CD14-positive monocyte (primary cell): ENCODE measurements at regions not wholly inside any gene's neighbourhood (a gene's known extent, or its start where the extent isn't known, plus 50 kb on each side); places are given as distances from the start of the nearest gene placed in this dataset.

ENCODE experiments used
- DNase-seq, 3 donors: peaks; one replicate each; pipeline ENCODE4 v3.0.0-alpha.2; 2011 to 2022
- H2AFZ ChIP-seq: 2 replicates; pipeline ENCODE4 v1.6.0; 2012; ENCODE audit warnings: mild to moderate bottlenecking, low read depth, low read length, inconsistent platforms; ENCODE audit not compliant: insufficient read depth, poor library complexity, severe bottlenecking
- H3K27ac ChIP-seq, 2 donors: 1 replicate in 1 of 2; 2 replicates in 1 of 2; pipeline ENCODE4 v1.5.1; 2012 to 2013; ENCODE audit warnings: low read length in 2 of 2, control low read depth in 1 of 2, inconsistent platforms in 1 of 2, low read depth in 1 of 2, mild to moderate bottlenecking in 1 of 2
- H3K27me3 ChIP-seq, 2 donors: one replicate each; pipeline versions ENCODE4 v1.6.0 to v1.6.1; 2011 to 2013; ENCODE audit warnings: low read length in 2 of 2; ENCODE audit not compliant: control insufficient read depth in 2 of 2, insufficient read depth in 2 of 2
- H3K36me3 ChIP-seq, 2 donors: replicated peaks in 1 of 2; 1 replicate in 1 of 2; 2 replicates in 1 of 2; pipeline versions ENCODE4 v1.5.1 to v1.6.1; 2012 to 2013; ENCODE audit warnings: low read length in 2 of 2, control low read depth in 1 of 2, inconsistent platforms in 1 of 2, mild to moderate bottlenecking in 1 of 2; ENCODE audit not compliant: insufficient read depth in 2 of 2, control insufficient read depth in 1 of 2
- H3K4me1 ChIP-seq, 2 donors: 1 replicate in 1 of 2; 2 replicates in 1 of 2; pipeline versions ENCODE4 v1.5.1 to v1.6.1; 2012 to 2013; ENCODE audit warnings: low read length in 2 of 2, control low read depth in 1 of 2, inconsistent platforms in 1 of 2, mild to moderate bottlenecking in 1 of 2, moderate library complexity in 1 of 2; ENCODE audit not compliant: insufficient read depth in 2 of 2, control insufficient read depth in 1 of 2
- H3K4me2 ChIP-seq: replicated peaks from 2 replicates; pipeline ENCODE3; 2012; ENCODE audit warnings: low read length, moderate library complexity, mild to moderate bottlenecking; ENCODE audit not compliant: poor library complexity, severe bottlenecking; ENCODE audit errors: extremely low read depth
- H3K4me3 ChIP-seq, 3 experiments: fragments of 200-600 bp in 1 of 3; sonication (generic) in 1 of 3; replicated peaks in 1 of 3; 1 replicate in 2 of 3; 2 replicates in 1 of 3; pipeline ENCODE4 v1.5.1; 2011 to 2013; ENCODE audit warnings: low read length in 3 of 3, mild to moderate bottlenecking in 3 of 3, control low read depth in 2 of 3, low read depth in 2 of 3, inconsistent platforms in 1 of 3, moderate library complexity in 1 of 3
- H3K79me2 ChIP-seq: 2 replicates; pipeline ENCODE4 v1.6.0; 2012; ENCODE audit warnings: mild to moderate bottlenecking, control low read depth, inconsistent platforms, low read length, moderate library complexity; ENCODE audit not compliant: insufficient read depth
- H3K9ac ChIP-seq: 2 replicates; pipeline ENCODE4 v1.6.0; 2017; ENCODE audit warnings: low read length, mild to moderate bottlenecking; ENCODE audit not compliant: insufficient read depth, poor library complexity, severe bottlenecking
- H3K9me3 ChIP-seq, 2 donors: replicated peaks in 1 of 2; 1 replicate in 1 of 2; 2 replicates in 1 of 2; pipeline versions ENCODE4 v1.5.1 to v1.6.1; 2012 to 2013; ENCODE audit warnings: low read length in 2 of 2, control low read depth in 1 of 2; ENCODE audit not compliant: control insufficient read depth in 1 of 2, insufficient read depth in 1 of 2
- H4K20me1 ChIP-seq: 2 replicates; pipeline ENCODE4 v1.6.0; 2012; ENCODE audit warnings: mild to moderate bottlenecking, low read length, control low read depth, moderate library complexity; ENCODE audit not compliant: insufficient read depth
- H3K27ac Mint-ChIP-seq, 7 donors: one replicate each; pipeline ENCODE4 v1.8.0; 2020; ENCODE audit warnings: mild to moderate bottlenecking in 7 of 7, mixed read lengths in 7 of 7, moderate library complexity in 6 of 7, inconsistent platforms in 2 of 7
- H3K27me3 Mint-ChIP-seq, 3 donors: one replicate each; pipeline ENCODE4 v1.8.0; 2021 to 2022; ENCODE audit warnings: low read depth in 3 of 3, mild to moderate bottlenecking in 3 of 3, mixed read lengths in 3 of 3, moderate library complexity in 3 of 3, inconsistent platforms in 1 of 3
- H3K36me3 Mint-ChIP-seq, 2 donors: one replicate each; pipeline ENCODE4 v1.8.0; 2020; ENCODE audit warnings: mixed read lengths in 2 of 2, inconsistent platforms in 1 of 2, mild to moderate bottlenecking in 1 of 2
- H3K4me1 Mint-ChIP-seq: one replicate; pipeline ENCODE4 v1.8.0; 2020; ENCODE audit warnings: mild to moderate bottlenecking, mixed read lengths
- H3K4me3 Mint-ChIP-seq, 2 donors: one replicate each; pipeline ENCODE4 v1.8.0; 2020; ENCODE audit warnings: mild to moderate bottlenecking in 2 of 2, mixed read lengths in 2 of 2, moderate library complexity in 1 of 2
- H3K9me3 Mint-ChIP-seq, 7 donors: one replicate each; pipeline ENCODE4 v1.8.0; 2020 to 2022; ENCODE audit warnings: mixed read lengths in 7 of 7, mild to moderate bottlenecking in 6 of 7, moderate library complexity in 6 of 7, inconsistent platforms in 2 of 7
- CTCF ChIP-seq: fragments of 200-600 bp; IDR thresholded peaks from one replicate; pipeline ENCODE4 v1.8.0; 2022; ENCODE audit warnings: antibody characterized with exemption, mild to moderate bottlenecking
- WGBS: methylation state at CpG from one replicate; pipeline ENCODE4 v1.1.5; 2013; ENCODE audit warnings: missing lambda C conversion rate; ENCODE audit not compliant: insufficient coverage; 5-methylcytosine and 5-hydroxymethylcytosine counted together
- intact Hi-C, 2 donors: fragments of 100-400 bp; cut with micrococcal nuclease; formaldehyde crosslinking; loops; one replicate each; pipeline versions ENCODE4 v1.15.0 to v1.15.1; 2023

DNA sequence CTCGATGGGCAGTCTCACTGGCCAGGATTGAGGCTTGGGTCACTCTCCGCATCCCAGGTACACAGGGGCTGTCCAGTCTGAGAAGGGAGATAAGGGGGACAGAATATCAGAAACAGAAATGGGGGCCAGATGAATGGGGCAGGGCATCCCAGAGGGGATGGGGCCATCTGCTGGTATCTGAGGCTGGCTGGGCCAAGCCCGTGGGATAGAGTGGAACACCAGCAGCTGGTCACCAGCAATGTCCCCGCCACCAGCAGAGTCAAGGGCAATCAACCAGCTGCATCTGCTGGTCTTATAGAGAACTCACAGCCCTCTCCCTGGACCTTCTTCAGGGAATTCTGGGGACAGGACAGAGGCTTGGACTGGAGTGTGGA lies 128.8 kb upstream of the HAAO start:
- intact Hi-C loops, result no loop called here
- Histone ChIP-seq H3K9ac (no peak overlapping the region), H3K27ac (no peak overlapping the region), H3K4me1 (peaks cover 0 to 4% of the 10 kb centered on the region in 2 donors), H3K27me3 (no peaks in the 10 kb centered on the region), H3K9me3 (no peaks in the 10 kb centered on the region), H3K4me2 (no peak overlapping the region), H4K20me1 (no peaks in the 10 kb centered on the region), H3K79me2 (no peaks in the 10 kb centered on the region), H3K36me3 (no peaks in the 10 kb centered on the region), H3K4me3 (no peak overlapping the region), H2AFZ (no peak overlapping the region)
- peaks cover 15% of the 10 kb centered on the region for H3K4me1 Mint-ChIP-seq
- peaks cover 0 to 8% (median 5%) of the 10 kb centered on the region in 3 donors for H3K27me3 Mint-ChIP-seq
- no peak for DNase-seq
- H3K4me3 Mint-ChIP-seq, result no peak overlapping the region
- H3K27ac Mint-ChIP-seq, result peak overlapping the region in 1 of 7 donors; percentile 77
- H3K9me3 Mint-ChIP-seq, result peaks cover 0 to 2% (median 0%) of the 10 kb centered on the region in 7 donors
- H3K36me3 Mint-ChIP-seq, result no peaks in the 10 kb centered on the region
- no peak for TF ChIP-seq CTCF
- WGBS, result 72% methylated on average over 4 of the region's 4 CpGs

- H3K79me2 ChIP-seq, result no peaks in the 10 kb centered on the region
- H3K27me3 Mint-ChIP-seq, result peaks cover 0 to 8% (median 5%) of the 10 kb centered on the region in 3 donors
- no peak for DNase-seq
- no peaks in the 10 kb centered on the region for H4K20me1 ChIP-seq
- no peaks in the 10 kb centered on the region for H3K36me3 ChIP-seq
- H3K9me3 ChIP-seq, result no peaks in the 10 kb centered on the region
- 94% methylated on average over 8 of the region's 15 CpGs for WGBS
- no peak overlapping the region for H3K27ac ChIP-seq
- no peak overlapping the region for H2AFZ ChIP-seq
- peaks cover 0 to 4% of the 10 kb centered on the region in 2 donors for H3K4me1 ChIP-seq
- H3K4me1 Mint-ChIP-seq, result peaks cover 14% of the 10 kb centered on the region
- H3K9me3 Mint-ChIP-seq, result peaks cover 0 to 2% (median 0%) of the 10 kb centered on the region in 7 donors
- H3K27me3 ChIP-seq, result no peaks in the 10 kb centered on the region
- intact Hi-C loops, result no loop called here
- H3K4me3 ChIP-seq, result no peak overlapping the region
- no peaks in the 10 kb centered on the region for H3K36me3 Mint-ChIP-seq
- no peak overlapping the region for H3K4me3 Mint-ChIP-seq
- no peak overlapping the region for H3K4me2 ChIP-seq
- peak overlapping the region in 1 of 7 donors; percentile 77 for H3K27ac Mint-ChIP-seq
- H3K9ac ChIP-seq, result no peak overlapping the region
- TF ChIP-seq CTCF, result no peak
These were observed 128.2 kb upstream of the HAAO start for GRCh38 chr2:42920446-42921146.
